Dermis microvascular lymphatic vessel endothelial cell (primary cell): ENCODE measurements at regions not wholly inside any gene's neighbourhood (a gene's known extent, or its start where the extent isn't known, plus 50 kb on each side); places are given as distances from the start of the nearest gene placed in this dataset.
"Not testable (repeated sequence)": the region's sequence is repeated elsewhere in the genome, so short reads cannot be mapped to it uniquely, and the experiment has no call there.

Experiments used
- DNase-seq, 2 donors: peaks; one replicate each; pipeline versions ENCODE4 v3.0.0 to v3.0.0-alpha.2; 2010; ENCODE audit warnings: low read depth in 2 of 2

DNA sequence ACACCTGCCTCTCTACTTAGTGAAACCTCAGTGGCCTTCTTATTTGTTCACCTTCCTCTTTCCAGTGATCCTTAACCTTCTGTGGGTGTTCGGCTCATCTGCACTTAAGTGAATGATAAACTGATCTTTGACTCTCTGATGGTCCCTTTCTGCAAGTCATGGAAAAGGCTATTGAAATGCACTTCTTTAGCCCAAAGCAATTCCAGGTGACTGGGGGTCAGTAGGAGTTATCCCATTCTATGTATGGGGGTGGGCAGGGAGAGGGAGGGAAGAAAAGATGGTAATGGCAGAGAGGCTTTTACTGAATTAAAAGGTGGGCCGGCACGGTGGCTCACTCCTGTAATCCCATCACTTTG lies 170.8 kb downstream of the RGS9 start:
- no peak for DNase-seq

GRCh38 chr17:65307081-65307960 lies 170.2 kb downstream of the RGS9 start:
- no peak for DNase-seq

DNA sequence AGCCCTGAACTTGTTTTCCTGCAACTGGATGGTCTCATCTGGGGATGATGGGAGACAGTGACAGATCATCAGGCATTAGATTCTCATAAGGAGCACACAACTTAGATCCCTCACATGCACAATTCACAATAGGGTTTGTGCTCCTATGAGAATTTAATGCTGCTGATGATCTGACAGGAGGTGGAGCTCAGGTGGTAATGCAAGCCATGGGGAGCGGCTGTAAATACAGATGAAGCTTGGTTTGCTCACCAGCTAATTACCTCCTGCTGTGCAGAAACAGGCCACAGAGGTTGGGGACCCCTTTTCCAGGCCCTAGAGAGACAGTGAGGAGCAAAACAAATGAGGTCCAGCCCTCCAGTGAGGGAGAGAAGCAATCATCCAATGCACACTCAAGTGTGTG lies 168.6 kb downstream of the RGS9 start:
- DNase-seq: no peak

- DNase-seq: no peak
These were observed 167.9 kb downstream of the RGS9 start for GRCh38 chr17:65305116-65305515.

GRCh38 chr17:65301882-65302281 lies 164.7 kb downstream of the RGS9 start:
- not testable (repeated sequence) for DNase-seq

DNA sequence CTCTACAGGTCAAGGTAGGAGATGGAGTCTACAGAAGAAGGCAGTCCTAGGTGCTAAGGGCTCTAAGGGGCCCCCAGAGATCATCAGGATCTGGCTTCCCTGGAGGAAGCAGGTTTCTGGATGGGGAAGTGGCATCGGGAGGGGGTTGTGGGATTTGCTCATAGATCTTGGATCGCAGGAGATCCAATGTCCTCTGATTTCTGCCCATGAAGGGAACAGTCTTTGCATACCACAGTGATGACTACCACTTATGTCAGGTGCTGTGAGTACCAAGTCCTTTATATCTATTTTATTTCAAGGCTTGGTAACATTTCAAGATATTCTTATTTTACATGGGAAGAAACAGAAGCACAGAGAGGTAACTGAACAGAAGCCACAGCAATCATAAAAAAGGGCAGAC lies 164.0 kb downstream of the RGS9 start:
- DNase-seq: no peak

DNA sequence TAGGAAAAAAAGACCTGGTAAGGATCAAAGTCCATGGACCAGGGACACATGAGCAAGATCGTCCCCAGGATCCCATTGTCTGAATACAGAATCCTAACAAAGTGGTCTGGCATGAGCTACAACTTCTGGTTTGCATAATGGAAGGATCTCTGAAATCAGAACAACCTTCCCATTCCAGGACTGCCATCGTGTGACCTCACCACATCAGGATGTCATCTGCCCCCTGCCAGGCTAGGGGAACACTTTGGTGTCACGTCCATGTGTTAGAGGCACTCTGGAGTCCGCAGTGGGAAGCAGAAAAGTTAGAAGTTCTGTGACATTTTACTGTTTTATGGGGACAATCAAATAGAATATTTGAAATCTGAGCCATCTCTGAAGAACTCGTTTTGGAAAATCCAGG lies 160.7 kb downstream of the RGS9 start:
- DNase-seq: no peak

DNA sequence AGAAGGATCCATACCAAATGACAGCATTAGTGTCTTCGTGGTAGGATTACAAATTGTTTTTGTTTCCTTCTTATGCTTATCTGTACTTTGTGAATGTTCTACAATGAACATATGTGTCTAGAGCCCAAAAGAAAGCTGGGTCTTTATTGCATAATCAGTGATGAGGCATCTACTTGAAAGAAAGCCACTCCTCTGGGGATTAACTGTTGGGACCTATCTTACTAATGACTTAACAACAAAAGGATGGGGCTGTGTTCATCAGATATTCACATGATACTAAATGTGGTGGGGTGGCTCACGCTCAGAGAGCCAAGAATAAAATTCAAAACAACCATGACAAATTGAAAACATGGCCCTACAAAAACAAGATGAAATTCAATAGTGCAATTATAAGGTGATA lies 160.2 kb downstream of the RGS9 start:
- no peak for DNase-seq

DNA sequence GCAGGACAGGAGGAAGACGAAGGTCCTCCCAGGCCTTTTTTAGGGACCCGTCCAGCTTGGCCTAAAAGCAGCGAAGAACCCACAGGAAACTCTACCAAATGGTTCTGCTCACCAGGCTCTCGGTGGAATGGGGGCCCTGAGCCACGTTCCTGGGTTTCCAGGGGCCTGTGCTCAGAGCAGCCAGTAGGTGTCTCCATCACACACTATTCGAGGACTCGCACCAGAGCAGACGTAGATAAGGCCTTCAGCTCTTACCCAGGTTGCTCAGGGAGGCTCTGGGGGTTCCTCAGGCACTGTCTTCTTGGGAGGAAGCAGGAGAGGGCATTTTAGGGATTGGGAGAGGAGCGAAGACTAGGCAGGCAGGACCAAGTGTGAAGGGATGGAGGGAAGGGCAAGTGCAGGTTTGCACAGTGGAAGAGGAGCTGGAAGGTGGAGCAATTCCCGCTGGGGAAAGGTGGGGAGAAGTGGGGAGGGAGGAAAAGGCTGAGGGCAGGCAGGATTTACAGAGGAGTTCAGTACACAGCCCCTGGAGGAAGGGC lies 157.1 kb downstream of the RGS9 start:
- DNase-seq: peak; percentile 45 to 79

DNA sequence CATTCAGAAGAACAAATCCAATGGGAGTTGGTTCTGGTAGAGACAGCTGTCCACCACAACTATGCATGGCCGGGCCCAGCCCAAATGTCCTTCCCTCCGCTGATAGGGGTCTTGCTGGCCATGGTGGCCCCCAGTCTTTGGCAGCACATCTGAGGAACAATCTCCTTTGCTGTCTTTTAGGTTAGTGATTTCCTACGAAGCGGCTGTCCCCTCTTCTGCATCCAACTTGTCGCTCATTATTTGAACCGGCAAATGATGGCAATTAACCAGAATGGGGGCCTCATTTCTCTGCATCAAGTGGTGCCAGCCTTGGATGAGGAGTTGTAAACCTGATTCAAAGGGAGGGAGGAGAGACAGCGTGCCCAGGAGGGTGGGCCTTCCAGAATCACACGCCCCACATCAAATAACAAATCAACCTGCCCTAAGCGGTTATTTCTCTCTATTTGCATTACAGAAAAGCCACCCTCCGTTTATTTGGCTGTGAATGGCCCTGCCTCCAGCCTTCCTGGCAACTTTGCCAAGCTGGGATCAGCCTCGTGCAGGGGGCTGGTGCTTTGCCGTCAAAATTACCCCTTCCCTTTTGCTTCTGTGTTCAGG lies 156.5 kb downstream of the RGS9 start:
- no peak for DNase-seq

- peak; percentile 31 to 71 for DNase-seq
These were observed 155.3 kb downstream of the RGS9 start for GRCh38 chr17:65292430-65292829.

- not testable (repeated sequence) for DNase-seq
These were observed 154.1 kb downstream of the RGS9 start for GRCh38 chr17:65291301-65291700.

- no peak for DNase-seq
These were observed 153.4 kb downstream of the RGS9 start for GRCh38 chr17:65290616-65291015.

DNA sequence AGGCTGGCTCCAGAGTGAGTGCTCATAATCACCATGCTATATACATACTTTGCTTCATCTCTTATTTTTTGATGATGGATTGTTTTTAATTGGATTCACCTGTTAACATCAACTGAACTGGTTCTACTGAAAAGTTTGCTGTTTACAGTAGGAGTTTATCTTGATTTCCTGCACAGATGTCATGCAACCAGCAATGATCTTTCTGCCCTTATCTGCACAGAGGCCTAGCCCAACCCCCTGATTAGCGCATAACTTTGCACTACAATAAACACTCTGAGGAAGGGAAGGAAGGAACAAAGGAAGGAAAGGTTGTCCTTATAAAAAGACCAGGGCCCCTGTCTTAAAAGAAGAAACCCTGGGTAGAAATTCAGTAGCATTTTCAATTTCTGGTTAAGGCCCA lies 152.9 kb downstream of the RGS9 start:
- peak in 1 of 2 donors; percentile 32 for DNase-seq

- peak in 1 of 2 donors; percentile 18 for DNase-seq
These were observed 149.9 kb downstream of the RGS9 start for GRCh38 chr17:65287040-65287439.

DNA sequence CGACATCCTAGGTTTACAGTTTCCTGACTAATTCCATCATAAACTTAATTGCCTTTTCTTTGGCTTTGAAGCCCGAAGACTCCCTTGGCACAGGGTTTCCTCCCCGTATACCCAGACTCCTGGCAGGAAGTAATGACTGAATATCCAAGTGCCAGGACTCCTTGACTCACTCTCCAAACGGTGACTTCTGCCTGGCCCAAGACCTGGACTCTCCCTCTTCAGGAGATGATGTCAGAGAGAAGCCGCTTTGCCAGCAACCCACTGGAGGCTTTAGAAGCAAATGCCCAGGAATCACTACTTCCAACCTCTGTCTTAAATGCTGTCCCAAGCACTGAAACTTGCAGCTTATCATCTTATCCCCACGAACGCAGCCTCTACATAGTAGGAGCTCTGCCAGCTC lies 146.5 kb downstream of the RGS9 start:
- peak in 1 of 2 donors; percentile 68 for DNase-seq

DNA sequence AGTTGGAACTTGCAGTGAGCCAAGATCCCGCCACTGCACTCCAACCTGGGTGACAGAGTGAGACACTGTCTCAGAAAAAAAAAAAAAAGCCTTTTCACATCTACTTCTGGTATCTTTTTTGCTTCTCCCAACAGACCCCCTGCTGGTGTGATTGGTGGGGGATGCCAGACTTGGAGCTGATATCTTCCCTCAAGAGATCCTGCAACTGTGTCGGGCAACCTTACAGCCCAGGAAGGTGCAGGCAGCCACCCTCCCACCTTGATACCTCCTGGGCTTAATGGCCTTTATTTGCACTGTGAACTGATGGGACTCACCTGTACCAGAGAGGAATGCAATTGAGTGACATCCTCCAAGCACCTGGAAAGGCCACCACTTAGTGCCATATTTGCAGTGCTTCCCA lies 142.3 kb downstream of the RGS9 start:
- DNase-seq: no peak

GRCh38 chr17:65278820-65279184 lies 141.6 kb downstream of the RGS9 start:
- no peak for DNase-seq

- peak in 1 of 2 donors; percentile 77 for DNase-seq
These were observed 141.1 kb downstream of the RGS9 start for GRCh38 chr17:65278050-65278819.

DNA sequence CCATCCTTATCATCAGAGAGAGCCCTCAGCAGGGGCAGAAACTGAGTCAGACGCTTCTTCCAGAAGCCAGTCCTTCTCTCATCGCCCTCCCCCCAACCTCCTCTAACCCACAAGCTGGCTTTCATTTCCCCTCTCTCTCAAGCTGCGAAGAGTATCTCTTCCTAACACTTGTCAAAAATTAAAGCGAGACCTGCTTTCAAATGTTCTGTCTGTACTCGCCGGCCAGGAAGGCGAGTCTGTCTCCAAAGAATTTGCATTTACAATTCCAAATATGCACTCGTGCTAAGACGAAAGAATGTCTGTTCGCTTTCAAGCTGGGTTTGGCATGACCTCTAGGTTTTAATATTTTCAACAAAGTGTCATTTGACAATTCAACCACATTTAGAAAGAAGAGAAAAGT lies 140.4 kb downstream of the RGS9 start:
- DNase-seq: no peak
